ENCODE measurements at regions not wholly inside any gene's neighbourhood (a gene's known extent, or its start where the extent isn't known, plus 50 kb on each side); places are given as distances from the start of the nearest gene placed in this dataset. TPM values are rescaled to one million over a fixed set of nuclear protein-coding genes. Genes with fewer than 3 reads are reported as not detected.
A peak's percentile ranks its signal among the peaks of the same experiment; 100 is the strongest.

DNA sequence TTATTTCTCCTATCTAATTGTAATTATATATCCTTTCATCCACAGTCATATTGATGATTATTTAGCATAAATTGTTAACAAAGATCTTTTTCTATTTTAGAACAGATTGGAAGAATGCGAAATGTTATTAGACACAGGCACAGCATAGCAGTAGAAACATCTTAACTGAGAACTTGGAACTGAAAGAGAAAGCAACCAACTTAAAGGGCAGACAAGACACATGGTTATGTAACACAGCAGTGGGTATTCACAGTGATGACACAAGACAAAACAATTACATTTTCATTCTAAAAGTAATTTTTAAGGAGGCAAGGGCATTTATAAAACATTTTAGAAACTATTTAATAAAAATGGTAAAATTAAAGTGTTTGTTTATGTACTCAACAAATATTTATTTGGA is 57.7 kb upstream of the MEF2C start:
- DNase-seq: peak; percentile 28
- in situ Hi-C loops (cut with MboI): no loop called here
- TF ChIP-seq EZH2 (IDR thresholded peaks at IDR 0.05; ENCODE audit: insufficient read depth, poor library complexity, severe bottlenecking): no peak
- no peak for TF ChIP-seq EZH2phosphoT487 (IDR thresholded peaks at IDR 0.05; ENCODE audit: insufficient read depth, low read depth)
- Histone ChIP-seq H3K27ac (no peak overlapping the region), H2AFZ (peak overlapping the region; percentile 33; the same call in 1 of the 2 replicates), H3K9me3 (ENCODE audit: low read depth) (no peaks in the 10 kb centered on the region), H3K9ac (no peak overlapping the region), H4K20me1 (ENCODE audit: insufficient read depth) (no peaks in the 10 kb centered on the region), H3K4me3 (no peak overlapping the region), H3K9me2 (ENCODE audit: insufficient read depth) (no peaks in the 10 kb centered on the region), H3F3A (ENCODE audit: insufficient read depth) (peaks cover 28% of the 10 kb centered on the region), H3K4me1 (ENCODE audit: insufficient read depth) (peaks cover 36% of the 10 kb centered on the region), H3K79me2 (ENCODE audit: insufficient read depth) (no peaks in the 10 kb centered on the region), H3K4me2 (ENCODE audit: unreplicated experiment) (peak overlapping the region; percentile 27), H3K27me3 (replicated peaks; ENCODE audit: insufficient read depth) (no peaks in the 10 kb centered on the region), H3K36me3 (ENCODE audit: low read depth) (no peaks in the 10 kb centered on the region)
- WGBS, 2 experiments (ENCODE audit: low coverage in 1 of 2, low lambda C conversion rate in 2 of 2, missing lambda C conversion rate in 2 of 2): 31 to 47% methylated on average over 1 of the region's 1 CpG

DNA sequence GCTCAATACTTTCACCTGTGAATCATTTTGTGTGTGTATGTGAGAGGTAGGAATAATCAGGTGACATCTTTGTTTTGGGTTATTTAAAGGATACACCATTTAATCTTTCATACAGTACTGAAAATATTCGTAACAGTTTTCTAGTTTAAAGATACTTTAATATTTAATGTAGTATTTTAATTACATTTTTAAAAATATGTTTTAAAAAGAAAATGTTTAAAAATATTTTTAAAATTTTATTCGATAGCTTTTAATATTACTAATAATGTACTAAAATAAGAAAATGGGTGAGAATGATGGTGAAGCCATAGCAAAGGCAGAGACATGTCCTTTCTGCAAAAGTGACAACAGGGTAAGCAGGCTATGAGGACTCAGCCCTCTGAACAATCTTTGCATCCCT is 56.3 kb upstream of the MEF2C start:
- H3K27ac ChIP-seq: no peak overlapping the region
- H3F3A ChIP-seq (ENCODE audit: insufficient read depth): peaks cover 24% of the 10 kb centered on the region
- no peak for TF ChIP-seq EZH2phosphoT487 (IDR thresholded peaks at IDR 0.05; ENCODE audit: insufficient read depth, low read depth)
- TF ChIP-seq EZH2 (IDR thresholded peaks at IDR 0.05; ENCODE audit: insufficient read depth, poor library complexity, severe bottlenecking): no peak
- 85 to 98% methylated on average over 2 of the region's 2 CpGs for WGBS, 2 experiments (ENCODE audit: low coverage in 1 of 2, low lambda C conversion rate in 2 of 2, missing lambda C conversion rate in 2 of 2)
- peaks cover 29% of the 10 kb centered on the region for H3K4me1 ChIP-seq (ENCODE audit: insufficient read depth)
- no peaks in the 10 kb centered on the region for H3K9me2 ChIP-seq (ENCODE audit: insufficient read depth)
- in situ Hi-C loops (cut with MboI): no loop called here
- DNase-seq: no peak
- no peaks in the 10 kb centered on the region for H3K36me3 ChIP-seq (ENCODE audit: low read depth)
- H3K79me2 ChIP-seq (ENCODE audit: insufficient read depth): no peaks in the 10 kb centered on the region
- no peak overlapping the region for H3K4me2 ChIP-seq (ENCODE audit: unreplicated experiment)
- no peaks in the 10 kb centered on the region for H3K27me3 ChIP-seq (replicated peaks; ENCODE audit: insufficient read depth)
- H4K20me1 ChIP-seq (ENCODE audit: insufficient read depth): no peaks in the 10 kb centered on the region
- no peak overlapping the region for H3K9ac ChIP-seq
- no peak overlapping the region for H2AFZ ChIP-seq
- no peaks in the 10 kb centered on the region for H3K9me3 ChIP-seq (ENCODE audit: low read depth)
- H3K4me3 ChIP-seq: no peak overlapping the region

DNA sequence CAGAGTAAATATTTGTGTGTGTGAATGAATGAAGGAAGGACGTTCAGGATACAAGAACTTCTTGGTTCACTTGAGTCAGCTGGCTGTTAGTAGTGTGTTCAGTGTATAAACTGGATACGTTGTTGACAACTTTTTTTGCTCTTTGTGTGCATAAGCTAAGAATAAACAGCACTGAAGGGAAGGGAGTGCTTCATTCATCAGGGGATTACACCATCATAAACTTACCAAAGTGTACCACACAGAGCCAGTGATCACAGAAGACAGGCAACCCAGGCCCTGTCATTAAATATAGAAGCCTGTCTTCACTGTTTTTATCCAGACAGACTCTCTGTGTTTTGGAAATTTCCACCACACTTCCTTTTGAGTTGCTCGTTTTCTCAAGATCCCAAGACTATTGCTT is 55.5 kb upstream of the MEF2C start:
- Histone ChIP-seq H3K9me3 (ENCODE audit: low read depth) (no peaks in the 10 kb centered on the region), H3K4me1 (ENCODE audit: insufficient read depth) (peaks cover 28% of the 10 kb centered on the region), H3K4me2 (ENCODE audit: unreplicated experiment) (no peak overlapping the region), H3K9ac (no peak overlapping the region), H3F3A (ENCODE audit: insufficient read depth) (peaks cover 17% of the 10 kb centered on the region), H3K27ac (no peak overlapping the region), H3K9me2 (ENCODE audit: insufficient read depth) (no peaks in the 10 kb centered on the region), H3K36me3 (ENCODE audit: low read depth) (no peaks in the 10 kb centered on the region), H2AFZ (0 out of 2 replicates have a peak overlapping the region, but pooled peaks have one; percentile 17), H3K27me3 (replicated peaks; ENCODE audit: insufficient read depth) (no peaks in the 10 kb centered on the region), H3K4me3 (no peak overlapping the region), H4K20me1 (ENCODE audit: insufficient read depth) (no peaks in the 10 kb centered on the region), H3K79me2 (ENCODE audit: insufficient read depth) (no peaks in the 10 kb centered on the region)
- in situ Hi-C loops (cut with MboI): no loop called here
- TF ChIP-seq EZH2phosphoT487 (IDR thresholded peaks at IDR 0.05; ENCODE audit: insufficient read depth, low read depth) (no peak), EZH2 (IDR thresholded peaks at IDR 0.05; ENCODE audit: insufficient read depth, poor library complexity, severe bottlenecking) (no peak)
- 77 to 83% methylated on average over 3 of the region's 3 CpGs for WGBS, 2 experiments (ENCODE audit: low coverage in 1 of 2, low lambda C conversion rate in 2 of 2, missing lambda C conversion rate in 2 of 2)
- no peak for DNase-seq

DNA sequence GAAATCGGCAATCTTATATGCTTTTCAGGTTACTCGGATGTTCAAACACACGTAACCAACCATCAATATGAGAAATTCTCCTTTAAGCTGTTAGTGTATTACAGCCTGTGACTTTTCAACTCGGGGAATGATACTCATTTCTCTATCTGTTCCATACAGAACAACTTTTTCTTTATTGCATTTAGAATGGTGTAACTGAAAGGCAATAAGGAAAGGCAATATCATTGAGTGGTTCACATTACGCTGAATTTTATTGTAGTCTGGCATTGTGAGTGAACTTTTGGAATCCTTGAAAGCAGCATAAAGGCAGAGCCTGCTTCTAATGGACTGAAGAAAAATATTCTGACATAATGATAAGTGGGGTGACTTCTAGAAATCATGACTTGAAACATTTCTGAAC is 54.4 kb upstream of the MEF2C start:
- WGBS, 2 experiments (ENCODE audit: low coverage in 1 of 2, low lambda C conversion rate in 2 of 2, missing lambda C conversion rate in 2 of 2): 88 to 89% methylated on average over 5 of the region's 5 CpGs
- H3K9me2 ChIP-seq (ENCODE audit: insufficient read depth): no peaks in the 10 kb centered on the region
- no peak overlapping the region for H2AFZ ChIP-seq
- no peak overlapping the region for H3K4me3 ChIP-seq
- H3K4me2 ChIP-seq (ENCODE audit: unreplicated experiment): no peak overlapping the region
- TF ChIP-seq EZH2 (IDR thresholded peaks at IDR 0.05; ENCODE audit: insufficient read depth, poor library complexity, severe bottlenecking) (no peak), EZH2phosphoT487 (IDR thresholded peaks at IDR 0.05; ENCODE audit: insufficient read depth, low read depth) (no peak)
- H3K27ac ChIP-seq: no peak overlapping the region
- in situ Hi-C loops (cut with MboI): no loop called here
- H4K20me1 ChIP-seq (ENCODE audit: insufficient read depth): no peaks in the 10 kb centered on the region
- H3K9me3 ChIP-seq (ENCODE audit: low read depth): no peaks in the 10 kb centered on the region
- no peak for DNase-seq
- peaks cover 6% of the 10 kb centered on the region for H3F3A ChIP-seq (ENCODE audit: insufficient read depth)
- H3K4me1 ChIP-seq (ENCODE audit: insufficient read depth): peaks cover 19% of the 10 kb centered on the region
- no peaks in the 10 kb centered on the region for H3K36me3 ChIP-seq (ENCODE audit: low read depth)
- no peaks in the 10 kb centered on the region for H3K79me2 ChIP-seq (ENCODE audit: insufficient read depth)
- H3K27me3 ChIP-seq (replicated peaks; ENCODE audit: insufficient read depth): no peaks in the 10 kb centered on the region
- no peak overlapping the region for H3K9ac ChIP-seq

DNA sequence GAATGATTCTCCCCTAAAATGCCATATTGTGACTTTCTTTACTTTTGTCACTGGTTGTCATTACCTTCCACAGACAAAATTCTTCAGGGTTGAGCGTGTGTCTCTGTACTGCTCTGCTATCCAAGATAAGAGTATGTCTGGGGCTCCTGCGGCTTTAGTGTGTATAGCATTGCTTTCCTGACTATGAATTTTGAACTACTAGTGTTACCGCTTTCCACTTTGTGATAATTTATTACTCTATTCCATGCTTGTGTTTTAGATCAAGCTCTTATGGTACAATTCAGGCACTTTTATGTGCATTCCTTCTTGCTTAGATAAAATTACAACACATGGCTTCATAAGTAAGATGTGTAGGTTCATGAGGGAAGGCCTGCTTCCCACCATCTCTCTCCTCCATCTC is 51.5 kb upstream of the MEF2C start:
- H3K4me2 ChIP-seq (ENCODE audit: unreplicated experiment): no peak overlapping the region
- no peak overlapping the region for H3K9ac ChIP-seq
- no peaks in the 10 kb centered on the region for H3F3A ChIP-seq (ENCODE audit: insufficient read depth)
- H2AFZ ChIP-seq: no peak overlapping the region
- no peaks in the 10 kb centered on the region for H3K4me1 ChIP-seq (ENCODE audit: insufficient read depth)
- H3K79me2 ChIP-seq (ENCODE audit: insufficient read depth): no peaks in the 10 kb centered on the region
- no peaks in the 10 kb centered on the region for H3K9me2 ChIP-seq (ENCODE audit: insufficient read depth)
- no peaks in the 10 kb centered on the region for H3K27me3 ChIP-seq (replicated peaks; ENCODE audit: insufficient read depth)
- H3K36me3 ChIP-seq (ENCODE audit: low read depth): no peaks in the 10 kb centered on the region
- H3K9me3 ChIP-seq (ENCODE audit: low read depth): no peaks in the 10 kb centered on the region
- no peak for DNase-seq
- WGBS, 2 experiments (ENCODE audit: low coverage in 1 of 2, low lambda C conversion rate in 2 of 2, missing lambda C conversion rate in 2 of 2): 88 to 91% methylated on average over 3 of the region's 3 CpGs
- no peak overlapping the region for H3K4me3 ChIP-seq
- no peak overlapping the region for H3K27ac ChIP-seq
- TF ChIP-seq EZH2phosphoT487 (IDR thresholded peaks at IDR 0.05; ENCODE audit: insufficient read depth, low read depth) (no peak), EZH2 (IDR thresholded peaks at IDR 0.05; ENCODE audit: insufficient read depth, poor library complexity, severe bottlenecking) (no peak)
- no peaks in the 10 kb centered on the region for H4K20me1 ChIP-seq (ENCODE audit: insufficient read depth)
- in situ Hi-C loops (cut with MboI): no loop called here

Small RNAs in the stretch of these regions (microRNA-seq; reads per million reads assigned to microRNA genes)
- not detected for gene MIR3660 (ENCODE audit: borderline number of aligned reads)

Small RNAs in the stretch of these regions (small RNA-seq; reads per million reads assigned to genes)
- not detected for gene MIR3660 (ENCODE audit: low read depth, low replicate concordance)
